DLD1 (cell line): ENCODE measurements at regions not wholly inside any gene's neighbourhood (a gene's known extent, or its start where the extent isn't known, plus 50 kb on each side); places are given as distances from the start of the nearest gene placed in this dataset.

ENCODE experiments used
- in situ Hi-C: cut with HindIII; loops from 2 replicates; pipeline ENCODE4 v1.10.0; 2017; ENCODE audit warnings: low sequenced_read_pairs

GRCh38 chr21:34313116-34313515, 50.7 kb upstream of the KCNE2 start:
- in situ Hi-C loops: no loop called here
